ENCODE measurements at regions not wholly inside any gene's neighbourhood (a gene's known extent, or its start where the extent isn't known, plus 50 kb on each side); places are given as distances from the start of the nearest gene placed in this dataset.

DNA sequence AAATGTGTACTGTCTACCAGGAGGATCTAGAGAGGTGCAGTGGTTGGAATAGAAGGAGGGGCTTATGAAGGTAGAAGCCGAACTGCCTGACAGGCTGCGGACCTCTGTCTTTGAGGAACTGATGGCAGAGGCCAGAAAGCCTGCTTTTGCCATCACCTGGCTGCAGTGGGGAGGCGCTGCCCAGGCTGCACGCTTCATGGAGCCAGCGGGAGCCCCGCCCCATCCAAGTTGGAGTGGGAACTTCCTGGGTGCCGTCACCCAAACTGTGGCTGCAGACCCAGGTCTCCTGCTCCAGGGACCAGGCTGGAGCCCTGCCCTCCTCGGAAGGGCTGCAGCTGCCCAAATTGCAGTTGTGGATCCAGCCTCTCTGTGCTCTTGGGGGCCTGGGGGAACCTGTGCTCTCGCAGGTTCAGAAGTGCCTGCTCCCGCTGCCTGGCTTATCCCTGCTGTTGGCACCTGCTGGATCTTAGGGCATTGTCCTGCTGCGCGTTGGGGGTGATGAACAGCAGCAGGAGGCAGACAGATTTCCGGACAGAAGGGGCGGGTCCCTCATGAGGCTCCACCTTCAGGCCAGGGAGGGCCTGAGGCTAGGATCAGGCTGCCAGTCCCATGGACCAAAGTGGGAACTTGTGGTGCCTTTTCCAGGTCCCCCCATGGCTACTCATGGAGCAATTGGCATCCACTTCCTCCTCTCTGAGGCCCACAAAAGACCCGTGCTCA is 118.0 kb upstream of the PLPPR4 start:
- Histone ChIP-seq H3K9me3 (ENCODE audit: control insufficient read depth in 1 of 2, insufficient read depth in 1 of 2, low read length in 2 of 2) (no peaks in the 10 kb centered on the region), H3K36me3 (ENCODE audit: insufficient read depth, low read length) (no peaks in the 10 kb centered on the region), H3K27ac (ENCODE audit: low read depth in 1 of 2, low read length in 2 of 2) (no peak overlapping the region), H3K4me1 (ENCODE audit: insufficient read depth, low read length) (no peaks in the 10 kb centered on the region), H3K4me3 (ENCODE audit: low read length) (no peak overlapping the region), H3K27me3 (ENCODE audit: control insufficient read depth in 1 of 2, insufficient read depth in 2 of 2, low read length in 2 of 2) (no peaks in the 10 kb centered on the region)
- no peaks in the 10 kb centered on the region for H3K36me3 Mint-ChIP-seq (ENCODE audit: low read depth)
- H3K27me3 Mint-ChIP-seq = peaks cover 12% of the 10 kb centered on the region
- ChIA-PET CTCF (no interaction called here), POLR2A (no interaction called here)
- no peak overlapping the region for H3K27ac Mint-ChIP-seq
- ATAC-seq (ENCODE audit: poor library complexity) (no peak), DNase-seq (peak in 1 of 14 experiments; percentile 6)
- no peaks in the 10 kb centered on the region for H3K4me1 Mint-ChIP-seq (ENCODE audit: low read depth)
- TF ChIP-seq CTCF (IDR thresholded peaks at IDR 0.05) = no peak
- intact Hi-C loops (cut with DNase I, micrococcal nuclease) = no loop called here
- H3K9me3 Mint-ChIP-seq = no peaks in the 10 kb centered on the region
- H3K4me3 Mint-ChIP-seq = no peak overlapping the region

DNA sequence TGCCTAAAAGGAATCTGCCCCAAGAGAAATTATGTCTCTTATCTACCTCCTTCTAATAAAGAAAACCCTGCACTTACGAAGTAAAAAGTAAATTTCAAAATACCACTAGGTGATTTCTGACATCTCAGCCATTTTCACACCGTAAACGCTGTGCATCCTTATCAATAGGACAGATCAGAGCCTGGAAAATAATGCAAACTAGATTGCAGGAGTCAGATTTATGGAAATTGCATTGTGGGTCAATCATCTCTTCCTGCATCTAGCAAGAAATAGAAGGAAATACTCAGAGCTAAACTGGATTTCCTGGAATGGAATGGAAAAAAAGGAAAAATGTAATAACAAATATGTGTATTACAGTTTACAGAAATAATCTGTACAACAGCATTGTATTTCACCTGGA is 114.3 kb upstream of the PLPPR4 start:
- H3K9me3 Mint-ChIP-seq = no peaks in the 10 kb centered on the region
- H3K36me3 Mint-ChIP-seq (ENCODE audit: low read depth) = no peaks in the 10 kb centered on the region
- no peak for ATAC-seq (ENCODE audit: poor library complexity)
- H3K4me1 Mint-ChIP-seq (ENCODE audit: low read depth) = no peaks in the 10 kb centered on the region
- ChIA-PET CTCF (no interaction called here), POLR2A (no interaction called here)
- Histone ChIP-seq H3K4me3 (ENCODE audit: low read length) (no peak overlapping the region), H3K27ac (ENCODE audit: low read depth in 1 of 2, low read length in 2 of 2) (no peak overlapping the region), H3K9me3 (ENCODE audit: control insufficient read depth in 1 of 2, insufficient read depth in 1 of 2, low read length in 2 of 2) (no peaks in the 10 kb centered on the region), H3K4me1 (ENCODE audit: insufficient read depth, low read length) (no peaks in the 10 kb centered on the region), H3K27me3 (ENCODE audit: control insufficient read depth in 1 of 2, insufficient read depth in 2 of 2, low read length in 2 of 2) (no peaks in the 10 kb centered on the region), H3K36me3 (ENCODE audit: insufficient read depth, low read length) (no peaks in the 10 kb centered on the region)
- peaks cover 3% of the 10 kb centered on the region for H3K27me3 Mint-ChIP-seq
- TF ChIP-seq CTCF (IDR thresholded peaks at IDR 0.05) = no peak
- DNase-seq = no peak
- H3K27ac Mint-ChIP-seq = no peak overlapping the region
- no peak overlapping the region for H3K4me3 Mint-ChIP-seq
- intact Hi-C loops (cut with DNase I, micrococcal nuclease) = no loop called here

- TF ChIP-seq CTCF (IDR thresholded peaks at IDR 0.05) = no peak
- H3K4me3 Mint-ChIP-seq = no peak overlapping the region
- H3K36me3 ChIP-seq (ENCODE audit: insufficient read depth, low read length) = no peaks in the 10 kb centered on the region
- H3K27me3 ChIP-seq (ENCODE audit: control insufficient read depth in 1 of 2, insufficient read depth in 2 of 2, low read length in 2 of 2) = no peaks in the 10 kb centered on the region
- H3K9me3 Mint-ChIP-seq = no peaks in the 10 kb centered on the region
- no peak overlapping the region for H3K4me3 ChIP-seq (ENCODE audit: low read length)
- ATAC-seq (ENCODE audit: poor library complexity) = no peak
- H3K36me3 Mint-ChIP-seq (ENCODE audit: low read depth) = no peaks in the 10 kb centered on the region
- ChIA-PET CTCF (no interaction called here), POLR2A (no interaction called here)
- no peak for DNase-seq
- no peaks in the 10 kb centered on the region for H3K4me1 Mint-ChIP-seq (ENCODE audit: low read depth)
- no peak overlapping the region for H3K27ac ChIP-seq (ENCODE audit: low read depth in 1 of 2, low read length in 2 of 2)
- peaks cover 9% of the 10 kb centered on the region for H3K27me3 Mint-ChIP-seq
- H3K9me3 ChIP-seq (ENCODE audit: control insufficient read depth in 1 of 2, insufficient read depth in 1 of 2, low read length in 2 of 2) = no peaks in the 10 kb centered on the region
- H3K4me1 ChIP-seq (ENCODE audit: insufficient read depth, low read length) = no peaks in the 10 kb centered on the region
- H3K27ac Mint-ChIP-seq = no peak overlapping the region
- intact Hi-C loops (cut with DNase I, micrococcal nuclease) = no loop called here
Measured at GRCh38 chr1:99152132-99152531, 112.2 kb upstream of the PLPPR4 start.

All from CD4-positive, alpha-beta T cell (primary cell).